ENCODE measurements at regions not wholly inside any gene's neighbourhood (a gene's known extent, or its start where the extent isn't known, plus 50 kb on each side); places are given as distances from the start of the nearest gene placed in this dataset.

- H3K27me3 Mint-ChIP-seq = no peaks in the 10 kb centered on the region
- intact Hi-C loops (cut with micrococcal nuclease) = no loop called here
- no peaks in the 10 kb centered on the region for H3K36me3 Mint-ChIP-seq (ENCODE audit: low read depth)
- POLR2A ChIA-PET = no interaction called here
- DNase-seq (no peak), ATAC-seq (no peak)
- H3K27ac Mint-ChIP-seq = no peak overlapping the region
- CTCF ChIA-PET = no interaction called here
- peaks cover 4% of the 10 kb centered on the region for H3K9me3 Mint-ChIP-seq
- H3K4me3 Mint-ChIP-seq = no peak overlapping the region
- no peak for TF ChIP-seq CTCF (IDR thresholded peaks at IDR 0.05)
- H3K4me1 Mint-ChIP-seq (ENCODE audit: low read depth) = no peaks in the 10 kb centered on the region
These were observed 490.3 kb downstream of the NR2F1-AS1 start for GRCh38 chr5:93090698-93091097.

- POLR2A ChIA-PET = no interaction called here
- Mint-ChIP-seq H3K27ac (no peak overlapping the region), H3K9me3 (peaks cover 2% of the 10 kb centered on the region), H3K27me3 (no peaks in the 10 kb centered on the region), H3K4me3 (no peak overlapping the region), H3K4me1 (ENCODE audit: low read depth) (no peaks in the 10 kb centered on the region), H3K36me3 (ENCODE audit: low read depth) (no peaks in the 10 kb centered on the region)
- DNase-seq (no peak), ATAC-seq (no peak)
- intact Hi-C loops (cut with micrococcal nuclease) = no loop called here
- CTCF ChIA-PET = no interaction called here
- TF ChIP-seq CTCF (IDR thresholded peaks at IDR 0.05) = no peak
These were observed 492.2 kb downstream of the NR2F1-AS1 start for GRCh38 chr5:93088592-93089389.

GRCh38 chr5:93087326-93087725 is 493.7 kb downstream of the NR2F1-AS1 start:
- Mint-ChIP-seq H3K4me1 (ENCODE audit: low read depth) (no peaks in the 10 kb centered on the region), H3K27ac (no peak overlapping the region), H3K36me3 (ENCODE audit: low read depth) (no peaks in the 10 kb centered on the region), H3K4me3 (no peak overlapping the region), H3K9me3 (peaks cover 2% of the 10 kb centered on the region), H3K27me3 (no peaks in the 10 kb centered on the region)
- ATAC-seq (no peak), DNase-seq (no peak)
- intact Hi-C loops (cut with micrococcal nuclease) = no loop called here
- TF ChIP-seq CTCF (IDR thresholded peaks at IDR 0.05) = no peak
- CTCF ChIA-PET = no interaction called here
- POLR2A ChIA-PET = no interaction called here

GRCh38 chr5:93082981-93083380 is 498.0 kb downstream of the NR2F1-AS1 start:
- Mint-ChIP-seq H3K27me3 (no peaks in the 10 kb centered on the region), H3K36me3 (ENCODE audit: low read depth) (no peaks in the 10 kb centered on the region), H3K4me3 (no peak overlapping the region), H3K9me3 (peaks cover 2% of the 10 kb centered on the region), H3K27ac (no peak overlapping the region), H3K4me1 (ENCODE audit: low read depth) (peaks cover 2% of the 10 kb centered on the region)
- ChIA-PET CTCF (no interaction called here), POLR2A (interaction anchor here (0.6 kb wide), 1 partner anchor 434 kb away, joined by 3 read pairs; no protein-coding TSS in a partner anchor)
- DNase-seq = no peak
- intact Hi-C loops (cut with micrococcal nuclease) = no loop called here
- no peak for ATAC-seq
- TF ChIP-seq CTCF (IDR thresholded peaks at IDR 0.05) = no peak

- CTCF ChIA-PET = no interaction called here
- ATAC-seq (no peak), DNase-seq (no peak)
- POLR2A ChIA-PET = no interaction called here
- Mint-ChIP-seq H3K4me1 (ENCODE audit: low read depth) (peaks cover 2% of the 10 kb centered on the region), H3K4me3 (no peak overlapping the region), H3K27me3 (no peaks in the 10 kb centered on the region), H3K27ac (no peak overlapping the region), H3K9me3 (peaks cover 2% of the 10 kb centered on the region), H3K36me3 (ENCODE audit: low read depth) (no peaks in the 10 kb centered on the region)
- no peak for TF ChIP-seq CTCF (IDR thresholded peaks at IDR 0.05)
- intact Hi-C loops (cut with micrococcal nuclease) = no loop called here
These were observed 502.0 kb downstream of the NR2F1-AS1 start for GRCh38 chr5:93079046-93079445.

Measured in activated CD8-positive, alpha-beta T cell treated with anti-CD3 and anti-CD28 coated beads for 36 hours (primary cell).